Ishikawa (cell line): ENCODE measurements at regions not wholly inside any gene's neighbourhood (a gene's known extent, or its start where the extent isn't known, plus 50 kb on each side); places are given as distances from the start of the nearest gene placed in this dataset.

Experiments used
- CEBPB ChIP-seq: IDR thresholded peaks from 2 replicates; pipeline ENCODE4 v1.6.1; 2012
- CREB1 ChIP-seq: IDR thresholded peaks from 2 replicates; pipeline ENCODE4 v1.6.1; 2012; ENCODE audit warnings: low read depth
- EGR1 ChIP-seq: IDR thresholded peaks from 2 replicates; pipeline ENCODE4 v1.6.1; 2012
- EP300 ChIP-seq: IDR thresholded peaks from 2 replicates; pipeline ENCODE4 v1.6.1; 2012; ENCODE audit warnings: borderline replicate concordance
- FOXM1 ChIP-seq: IDR thresholded peaks from 2 replicates; pipeline ENCODE4 v1.6.1; 2012; ENCODE audit warnings: low read depth, borderline replicate concordance
- MAX ChIP-seq: IDR thresholded peaks from 2 replicates; pipeline ENCODE4 v1.6.1; 2012
- NFIC ChIP-seq: IDR thresholded peaks from 2 replicates; pipeline ENCODE4 v1.6.1; 2012
- RAD21 ChIP-seq: IDR thresholded peaks from 2 replicates; pipeline ENCODE4 v1.6.1; 2012; ENCODE audit warnings: low read depth
- REST ChIP-seq: IDR thresholded peaks from 2 replicates; pipeline ENCODE4 v1.6.1; 2012; ENCODE audit warnings: low read depth, mild to moderate bottlenecking
- TAF1 ChIP-seq: IDR thresholded peaks from 2 replicates; pipeline ENCODE4 v1.6.1; 2012; ENCODE audit warnings: low read depth, mild to moderate bottlenecking
- TCF12 ChIP-seq: IDR thresholded peaks from 2 replicates; pipeline ENCODE4 v1.6.1; 2012; ENCODE audit warnings: low read depth
- TEAD4 ChIP-seq: IDR thresholded peaks from 2 replicates; pipeline ENCODE4 v1.6.1; 2012
- USF1 ChIP-seq: IDR thresholded peaks from 2 replicates; pipeline ENCODE4 v1.6.1; 2012
- YY1 ChIP-seq: IDR thresholded peaks from 2 replicates; pipeline ENCODE4 v1.6.1; 2012; ENCODE audit warnings: low read depth
- ZBTB7A ChIP-seq: IDR thresholded peaks from 2 replicates; pipeline ENCODE4 v1.6.1; 2012; ENCODE audit warnings: low read depth

DNA sequence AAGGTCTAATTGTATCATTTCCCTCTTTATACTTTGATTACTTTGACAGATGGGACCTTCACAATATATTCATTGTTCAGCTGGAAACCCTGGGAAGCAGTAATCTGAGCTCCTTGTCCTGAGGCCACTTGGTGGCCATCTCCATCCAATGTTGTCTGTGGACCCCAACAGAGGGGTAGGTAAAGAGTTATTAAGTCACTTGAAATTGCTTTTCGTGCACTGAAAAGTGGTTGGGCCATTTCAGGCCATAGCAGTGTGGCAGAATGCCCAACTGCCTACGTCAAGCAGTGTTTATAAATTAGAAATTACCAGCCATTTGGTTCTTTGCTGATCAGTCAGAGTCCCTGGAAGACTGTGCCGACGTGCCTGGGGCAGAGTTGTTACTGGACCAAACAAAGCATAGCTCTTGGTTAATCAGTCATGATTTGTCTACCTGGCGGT, 308.3 kb upstream of the USP25 start:
- TF ChIP-seq TCF12 = no peak
- TF ChIP-seq EGR1 = no peak
- no peak for TF ChIP-seq MAX
- no peak for TF ChIP-seq EP300
- TF ChIP-seq CEBPB = no peak
- no peak for TF ChIP-seq ZBTB7A

- no peak for TF ChIP-seq EP300
- TF ChIP-seq ZBTB7A = no peak
- no peak for TF ChIP-seq MAX
- TF ChIP-seq FOXM1 = no peak
- TF ChIP-seq TCF12 = no peak
- TF ChIP-seq RAD21 = no peak
- TF ChIP-seq YY1 = no peak
- TF ChIP-seq TEAD4 = no peak
- TF ChIP-seq USF1 = no peak
- TF ChIP-seq TAF1 = no peak
- TF ChIP-seq CREB1 = no peak
- no peak for TF ChIP-seq REST
- TF ChIP-seq CEBPB = no peak
- no peak for TF ChIP-seq NFIC
- no peak for TF ChIP-seq EGR1
These were observed 307.8 kb upstream of the USP25 start for GRCh38 chr21:15421947-15422346.

GRCh38 chr21:15422783-15423182, 307.0 kb upstream of the USP25 start:
- TF ChIP-seq TAF1 = no peak
- TF ChIP-seq CEBPB = no peak
- no peak for TF ChIP-seq ZBTB7A
- TF ChIP-seq YY1 = no peak
- TF ChIP-seq NFIC = no peak
- TF ChIP-seq USF1 = no peak
- no peak for TF ChIP-seq FOXM1
- no peak for TF ChIP-seq CREB1
- no peak for TF ChIP-seq REST
- TF ChIP-seq MAX = no peak

DNA sequence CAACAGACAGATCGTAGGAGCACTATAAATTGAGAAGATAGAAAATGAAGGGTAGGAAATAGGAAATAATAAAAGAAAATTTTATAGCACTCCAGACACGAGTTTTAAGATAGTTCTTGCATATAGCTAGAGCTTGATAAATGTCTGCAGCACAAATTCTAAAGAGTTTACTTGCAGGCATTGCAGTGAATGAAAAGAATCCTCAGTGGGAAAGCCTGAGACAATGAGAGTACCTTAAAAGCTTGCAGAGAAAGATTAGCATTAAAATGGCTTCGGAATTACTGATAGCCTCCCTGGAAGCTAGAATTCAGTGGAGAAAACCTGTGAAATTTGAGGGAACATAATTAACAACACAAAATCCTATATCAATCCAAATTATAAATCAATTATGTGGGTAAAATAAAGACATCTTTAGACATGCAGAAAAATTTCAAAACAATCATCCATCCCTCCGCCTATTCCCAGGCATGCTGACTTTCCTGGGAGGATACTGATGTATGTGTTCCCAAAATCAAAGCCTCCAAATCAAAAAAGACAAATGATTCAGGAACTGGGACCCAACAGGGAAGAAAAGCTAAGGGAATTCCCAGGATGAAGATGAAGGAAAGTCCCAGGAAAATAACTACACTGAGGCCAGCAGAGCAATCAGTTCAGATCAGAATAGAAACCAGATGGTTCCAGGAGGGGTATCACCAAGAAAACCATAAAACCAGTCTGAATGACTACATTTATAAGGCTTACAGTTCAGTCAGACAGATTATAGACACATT, 305.9 kb upstream of the USP25 start:
- TF ChIP-seq USF1 (no peak), FOXM1 (no peak), EP300 (no peak), RAD21 (no peak), YY1 (no peak), REST (no peak), NFIC (no peak), ZBTB7A (no peak), TCF12 (no peak), MAX (no peak), TEAD4 (no peak), CEBPB (no peak), TAF1 (no peak), EGR1 (no peak), CREB1 (no peak)
